ENCODE measurements at regions not wholly inside any gene's neighbourhood (a gene's known extent, or its start where the extent isn't known, plus 50 kb on each side); places are given as distances from the start of the nearest gene placed in this dataset.

- no peak for TF ChIP-seq CTCF (IDR thresholded peaks at IDR 0.05)
- TF ChIP-seq POLR2A (IDR thresholded peaks at IDR 0.05; ENCODE audit: low read depth), result no peak
- no peak for TF ChIP-seq POLR2AphosphoS5 (IDR thresholded peaks at IDR 0.05)
- TF ChIP-seq EP300 (IDR thresholded peaks at IDR 0.05), result no peak
- H3K4me1 ChIP-seq, result peaks cover 0 to 15% (median 11%) of the 10 kb centered on the region in 4 donors
- no peaks in the 10 kb centered on the region for H3K27me3 ChIP-seq
- no peak overlapping the region for H3K4me3 ChIP-seq
- no peak overlapping the region for H3K27ac ChIP-seq (replicated peaks in 1 of 4)
- no peaks in the 10 kb centered on the region for H3K36me3 ChIP-seq
- 97% methylated on average over 2 of the region's 2 CpGs for WGBS
- intact Hi-C loops (cut with DNase I), result no loop called here
- no peak for DNase-seq (ENCODE audit: extremely low spot score)
- H3K9me3 ChIP-seq, result no peaks in the 10 kb centered on the region
Observed at GRCh38 chr2:204135752-204136151, 199.2 kb downstream of the ICOS start.

- intact Hi-C loops (cut with DNase I), result no loop called here
- WGBS, result 83% methylated on average over 2 of the region's 2 CpGs
- H3K36me3 ChIP-seq, result no peaks in the 10 kb centered on the region
- DNase-seq (ENCODE audit: extremely low spot score), result no peak
- no peak overlapping the region for H3K4me3 ChIP-seq
- no peaks in the 10 kb centered on the region for H3K9me3 ChIP-seq
- TF ChIP-seq EP300 (IDR thresholded peaks at IDR 0.05) (no peak), POLR2AphosphoS5 (IDR thresholded peaks at IDR 0.05) (no peak), CTCF (IDR thresholded peaks at IDR 0.05) (no peak), POLR2A (IDR thresholded peaks at IDR 0.05; ENCODE audit: low read depth) (no peak)
- H3K27me3 ChIP-seq, result no peaks in the 10 kb centered on the region
- H3K27ac ChIP-seq (replicated peaks in 1 of 4), result no peak overlapping the region
- peaks cover 0 to 15% (median 11%) of the 10 kb centered on the region in 4 donors for H3K4me1 ChIP-seq
Observed at GRCh38 chr2:204138206-204138605, 201.6 kb downstream of the ICOS start.

GRCh38 chr2:204140246-204140645 lies 203.7 kb downstream of the ICOS start:
- Histone ChIP-seq H3K27ac (replicated peaks in 1 of 4) (no peak overlapping the region), H3K27me3 (no peaks in the 10 kb centered on the region), H3K4me3 (no peak overlapping the region), H3K36me3 (no peaks in the 10 kb centered on the region), H3K9me3 (no peaks in the 10 kb centered on the region), H3K4me1 (peaks cover 0 to 19% (median 11%) of the 10 kb centered on the region in 4 donors)
- TF ChIP-seq EP300 (IDR thresholded peaks at IDR 0.05) (no peak), POLR2A (IDR thresholded peaks at IDR 0.05; ENCODE audit: low read depth) (no peak), POLR2AphosphoS5 (IDR thresholded peaks at IDR 0.05) (no peak), CTCF (IDR thresholded peaks at IDR 0.05) (no peak)
- DNase-seq (ENCODE audit: extremely low spot score), result no peak
- intact Hi-C loops (cut with DNase I), result loop anchor here (10.0 kb wide), 1 partner anchor 1535 kb away; no protein-coding TSS in a partner anchor
- WGBS, result 74% methylated on average over 3 of the region's 3 CpGs

GRCh38 chr2:204143216-204144014 lies 206.9 kb downstream of the ICOS start:
- TF ChIP-seq CTCF (IDR thresholded peaks at IDR 0.05), result no peak
- TF ChIP-seq POLR2A (IDR thresholded peaks at IDR 0.05; ENCODE audit: low read depth), result no peak
- TF ChIP-seq EP300 (IDR thresholded peaks at IDR 0.05), result no peak
- no peak for TF ChIP-seq POLR2AphosphoS5 (IDR thresholded peaks at IDR 0.05)
- Histone ChIP-seq H3K4me3 (no peak overlapping the region), H3K27me3 (no peaks in the 10 kb centered on the region), H3K27ac (replicated peaks in 1 of 4) (no peak overlapping the region), H3K4me1 (peaks cover 0 to 11% (median 0%) of the 10 kb centered on the region in 4 donors), H3K36me3 (no peaks in the 10 kb centered on the region), H3K9me3 (no peaks in the 10 kb centered on the region)
- no peak for DNase-seq (ENCODE audit: extremely low spot score)
- intact Hi-C loops (cut with DNase I), result loop anchor here (10.0 kb wide), 1 partner anchor 1531 kb away; no protein-coding TSS in a partner anchor
- WGBS, result 86% methylated on average over 13 of the region's 14 CpGs

Data from esophagus muscularis mucosa (tissue), 4 donors.